ENCODE measurements at regions not wholly inside any gene's neighbourhood (a gene's known extent, or its start where the extent isn't known, plus 50 kb on each side); places are given as distances from the start of the nearest gene placed in this dataset.

DNA sequence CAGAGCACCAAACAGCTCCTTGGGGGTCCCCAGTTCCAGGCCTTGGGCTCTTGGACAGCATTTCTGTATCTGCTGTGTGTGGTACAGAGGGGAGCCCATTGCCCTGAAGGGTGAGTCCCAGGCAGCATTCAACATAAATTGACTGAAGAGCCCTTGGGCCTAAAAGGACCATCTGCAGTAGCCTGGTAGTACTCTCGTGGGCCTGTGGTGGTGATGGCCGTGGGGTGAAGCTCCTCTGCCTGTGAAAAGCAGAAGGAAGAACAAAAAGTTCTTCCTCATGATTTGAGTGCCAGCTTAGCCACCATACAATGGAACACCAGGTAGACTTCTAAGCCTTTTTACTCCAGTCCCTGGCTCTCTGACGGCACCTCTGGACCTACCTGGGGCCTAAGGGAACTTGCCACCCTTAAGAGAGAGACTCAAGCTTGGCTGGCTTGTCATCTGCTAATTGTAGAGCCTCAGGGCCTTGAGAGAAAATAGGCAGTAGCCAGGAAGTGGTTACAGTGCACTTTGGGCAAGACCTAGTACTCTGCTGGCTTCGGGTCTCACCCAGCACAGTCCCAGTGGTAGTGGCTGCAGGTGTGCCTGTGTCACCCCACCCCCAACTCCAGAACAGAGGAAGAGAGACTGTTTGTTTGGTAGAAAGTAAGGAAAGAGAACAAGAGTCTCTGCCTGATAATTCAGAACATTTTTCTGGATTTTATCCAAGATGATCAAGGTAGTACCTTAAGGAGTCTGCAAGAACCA lies 84.6 kb upstream of the CERS6 start:
- no peak for DNase-seq (ENCODE audit: insufficient read length, low spot score)
- no peak for FAIRE-seq

DNA sequence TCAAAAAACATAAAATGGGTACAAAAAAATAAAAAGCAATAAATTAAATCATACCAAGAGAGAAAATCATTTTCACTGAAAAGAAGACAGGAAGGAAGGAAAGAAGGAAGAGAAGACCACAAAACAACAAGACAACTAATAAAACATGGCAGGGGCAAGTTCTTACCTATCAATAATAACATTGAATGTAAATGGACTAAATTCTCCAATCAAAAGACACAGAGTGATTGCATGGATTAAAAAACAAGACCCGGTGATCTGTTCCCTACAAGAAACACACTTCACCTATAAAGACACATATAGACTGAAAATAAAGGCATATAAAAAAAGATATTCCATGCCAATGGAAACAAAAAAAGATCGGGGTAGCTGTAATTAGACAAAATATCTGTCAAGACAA lies 82.6 kb upstream of the CERS6 start:
- DNase-seq (ENCODE audit: insufficient read length, low spot score) (no peak), FAIRE-seq (no peak)

DNA sequence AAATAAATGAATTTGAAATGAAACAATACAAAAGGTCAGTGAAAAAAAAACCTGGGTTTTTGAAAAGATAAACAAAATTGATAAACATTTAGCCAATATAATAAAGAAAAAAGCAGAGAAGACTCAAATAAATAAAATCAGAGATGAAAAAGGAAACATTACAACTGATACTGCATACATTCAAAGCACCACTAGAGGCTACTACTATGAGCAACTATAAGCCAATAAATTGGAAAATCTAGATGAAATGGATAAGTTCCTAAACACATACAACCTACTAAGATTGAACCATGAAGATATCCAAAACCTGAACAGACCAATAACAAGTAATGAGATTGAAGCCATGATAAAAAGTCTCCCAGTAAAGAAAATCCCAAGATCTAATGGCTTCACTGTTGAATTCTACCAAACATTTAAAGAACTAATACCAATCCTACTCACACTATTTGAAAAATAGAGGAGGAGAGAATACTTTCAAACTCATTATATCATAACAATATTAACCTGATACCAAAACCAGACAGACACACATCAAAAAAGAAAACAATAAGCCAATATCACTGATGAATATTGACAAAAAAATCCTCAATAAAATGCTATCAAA lies 80.8 kb upstream of the CERS6 start:
- DNase-seq (ENCODE audit: insufficient read length, low spot score): no peak
- FAIRE-seq: no peak

DNA sequence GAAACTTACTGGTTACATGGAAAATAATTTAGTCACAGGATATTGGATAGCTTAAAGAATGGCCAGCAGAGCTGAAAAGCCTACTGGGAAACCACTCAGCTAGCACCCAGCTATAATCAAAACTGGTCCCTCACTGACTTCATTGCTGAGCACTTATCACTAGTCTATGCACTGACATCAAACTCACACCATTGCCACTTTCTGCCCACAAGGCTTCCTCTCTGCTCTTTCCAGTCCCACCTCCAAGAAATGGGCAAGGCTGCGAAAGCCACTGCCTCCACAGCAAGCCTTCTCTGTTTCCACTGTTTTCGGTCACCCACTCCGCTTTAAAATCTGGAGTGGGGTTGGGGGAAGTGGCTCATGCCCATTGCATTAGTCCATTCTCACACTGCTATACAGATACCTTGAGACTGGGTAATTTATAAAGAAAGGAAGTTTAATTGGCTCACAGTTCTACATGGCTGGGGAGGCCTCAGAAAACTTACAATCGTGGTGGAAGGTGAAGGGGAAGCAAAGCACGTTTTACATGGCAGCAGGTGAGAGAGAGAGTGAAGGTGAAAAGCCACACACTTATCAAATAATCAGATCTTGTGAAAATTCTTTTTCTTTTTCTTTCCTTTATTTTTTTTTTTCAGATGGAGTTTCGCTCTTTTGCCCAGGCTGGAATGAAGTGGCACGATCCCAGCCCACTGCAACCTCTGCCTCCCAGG lies 77.0 kb upstream of the CERS6 start:
- FAIRE-seq: no peak
- DNase-seq (ENCODE audit: insufficient read length, low spot score): no peak

DNA sequence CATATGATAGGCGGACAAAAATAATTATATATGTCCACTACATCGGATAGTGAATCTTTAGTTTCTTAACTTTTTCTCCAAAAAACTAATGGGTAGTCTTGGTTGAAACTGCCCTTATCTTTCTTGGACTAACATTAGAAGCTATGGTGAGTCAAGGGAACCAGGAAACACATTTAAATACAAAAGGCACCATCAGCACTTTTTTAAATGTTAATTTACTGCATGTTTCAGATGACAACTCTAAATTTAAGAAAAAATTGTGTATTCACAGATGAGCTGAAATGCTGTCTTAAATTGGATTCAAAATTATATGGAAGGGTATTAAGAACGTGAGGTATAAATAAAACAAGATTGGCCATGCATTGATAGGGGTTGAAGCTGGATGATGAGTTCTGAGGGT lies 75.6 kb upstream of the CERS6 start:
- DNase-seq (ENCODE audit: insufficient read length, low spot score): no peak
- no peak for FAIRE-seq

DNA sequence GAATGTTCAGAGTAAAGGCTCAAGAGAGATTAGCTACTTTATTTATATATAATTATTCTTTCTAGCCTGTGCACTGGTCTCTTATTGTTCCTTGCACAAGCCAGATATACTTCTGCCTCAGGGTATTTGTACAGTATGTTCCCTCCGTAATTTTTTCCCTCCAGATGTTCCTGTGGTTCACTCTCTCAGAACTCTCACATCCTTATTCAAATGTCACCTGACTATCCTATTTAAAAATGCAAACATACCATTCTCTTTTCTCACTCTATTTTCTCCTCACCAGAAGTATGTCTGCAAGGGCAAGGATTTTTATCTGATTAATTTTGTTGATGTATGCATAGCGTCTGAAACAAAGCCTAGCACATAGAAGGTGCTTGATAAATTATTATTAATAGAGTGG lies 64.0 kb upstream of the CERS6 start:
- DNase-seq (ENCODE audit: insufficient read length, low spot score) (no peak), FAIRE-seq (no peak)

DNA sequence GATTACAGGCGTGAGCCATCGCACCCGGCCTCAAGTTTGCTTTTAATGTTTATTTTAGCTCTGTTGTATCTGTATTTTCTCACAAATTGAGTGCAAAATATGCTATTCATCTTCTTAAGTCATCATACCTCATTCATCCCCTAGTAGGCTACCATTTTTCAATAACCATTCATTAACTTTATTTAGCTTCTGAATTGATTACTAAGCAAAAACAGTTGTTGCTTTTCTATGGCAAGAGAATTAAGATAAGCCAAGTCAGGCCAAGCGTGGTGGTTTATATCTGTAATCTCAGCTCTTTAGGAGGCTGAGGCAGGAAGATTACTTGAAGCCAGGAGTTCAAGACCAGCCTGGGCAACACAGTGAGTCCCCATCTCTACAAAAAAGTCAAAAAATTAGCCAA lies 63.3 kb upstream of the CERS6 start:
- DNase-seq (ENCODE audit: insufficient read length, low spot score) (no peak), FAIRE-seq (no peak)

DNA sequence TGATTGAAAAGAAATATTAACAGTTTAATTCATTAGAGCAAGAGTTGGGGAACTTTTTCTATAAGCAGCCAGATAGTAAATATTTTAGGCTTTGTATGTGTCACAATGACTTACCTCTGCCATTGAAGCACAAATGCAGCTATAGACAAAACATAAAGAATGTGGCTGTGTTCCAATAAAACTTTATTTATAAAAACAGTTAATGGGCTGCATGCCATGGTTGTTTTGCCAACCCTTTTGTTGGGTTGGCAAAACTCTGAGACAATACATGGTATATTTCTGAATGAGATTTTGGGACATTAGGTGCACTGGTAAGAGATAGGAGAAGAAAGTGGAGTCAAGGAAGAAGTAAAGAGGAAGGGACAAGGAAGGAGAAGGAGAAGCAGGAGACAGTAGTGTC lies 61.8 kb upstream of the CERS6 start:
- no peak for FAIRE-seq
- no peak for DNase-seq (ENCODE audit: insufficient read length, low spot score)

DNA sequence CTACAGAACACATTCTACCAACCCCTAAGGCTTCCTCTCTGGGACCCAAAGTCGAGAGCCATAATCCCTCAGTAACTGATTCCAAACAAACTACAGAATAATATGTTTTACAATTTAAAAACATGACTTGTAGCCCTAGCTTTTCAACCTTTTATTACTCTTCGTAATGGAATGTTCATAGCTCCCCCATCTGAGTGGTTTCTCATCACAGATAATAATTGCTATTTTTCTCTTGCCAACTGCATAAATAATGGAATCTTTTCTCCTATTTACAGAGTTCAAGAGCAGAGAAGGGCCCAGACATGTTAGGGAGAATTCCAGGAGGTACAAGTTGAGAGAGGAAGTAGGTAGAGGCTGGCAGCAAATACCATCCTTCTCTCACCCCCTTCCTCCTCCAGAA lies 59.9 kb upstream of the CERS6 start:
- DNase-seq (ENCODE audit: insufficient read length, low spot score): no peak
- FAIRE-seq: no peak

DNA sequence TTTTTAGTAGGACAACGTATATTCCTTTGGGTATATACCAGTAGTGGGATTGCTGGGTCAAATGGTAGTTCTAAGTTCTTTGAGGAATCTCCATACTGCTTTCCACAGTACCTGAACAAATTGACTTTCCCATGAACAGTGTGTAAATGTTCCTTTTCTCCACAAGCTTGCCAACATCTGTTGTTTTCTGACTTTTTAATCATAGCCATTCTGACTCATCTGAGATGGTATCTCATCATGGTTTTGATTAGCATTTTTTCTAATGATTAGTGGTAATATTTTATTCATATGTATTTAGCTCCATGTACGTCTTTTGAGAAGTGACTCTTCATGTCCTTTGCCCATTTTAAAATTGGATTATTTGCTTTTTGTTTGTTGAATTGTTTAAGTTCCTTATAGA lies 58.4 kb upstream of the CERS6 start:
- DNase-seq (ENCODE audit: insufficient read length, low spot score) (no peak), FAIRE-seq (no peak)

DNA sequence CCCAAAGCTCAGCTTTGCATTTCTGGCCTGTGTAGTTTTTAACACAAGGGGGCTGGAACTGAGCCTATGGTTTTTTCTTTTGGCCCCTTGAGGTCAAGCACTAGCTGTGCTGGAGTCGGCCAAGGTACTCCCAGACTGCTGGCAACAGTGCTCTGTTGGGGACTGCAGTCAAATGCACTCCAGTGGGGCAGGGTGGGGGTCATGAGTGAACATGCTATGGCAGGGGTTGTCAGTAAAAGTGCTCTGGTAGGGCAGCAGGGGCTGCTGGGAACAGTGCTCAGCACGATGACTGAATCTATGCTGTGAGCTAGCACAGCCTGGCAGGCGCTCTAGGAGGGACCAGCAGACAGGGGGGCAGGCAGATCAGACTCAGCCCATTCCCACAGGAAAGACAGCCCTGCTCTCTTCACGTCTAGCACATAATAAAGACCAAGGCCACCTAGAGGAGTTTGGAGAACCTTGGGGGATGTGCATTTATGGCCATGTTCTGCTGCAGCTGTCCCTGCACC lies 55.0 kb upstream of the CERS6 start:
- FAIRE-seq: no peak
- DNase-seq (ENCODE audit: insufficient read length, low spot score): no peak

DNA sequence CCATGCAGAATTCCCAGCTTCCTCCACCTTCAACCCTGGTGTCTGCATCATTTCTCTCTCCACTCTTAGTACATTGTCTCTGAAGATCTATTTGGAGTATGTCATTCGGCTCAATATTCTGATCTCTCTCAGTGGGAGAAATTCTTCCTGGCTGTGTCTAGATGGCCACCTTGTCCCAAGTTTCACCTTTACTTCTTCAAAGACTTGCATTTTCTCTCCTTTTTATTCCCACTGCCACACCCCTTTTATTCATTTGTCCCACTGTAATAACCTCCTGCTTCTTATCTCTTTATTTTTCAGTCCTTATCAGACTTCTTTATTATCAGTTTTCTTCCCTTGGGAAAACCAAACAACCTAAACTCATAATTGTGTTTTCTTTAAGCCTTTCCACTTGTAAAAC lies 54.3 kb upstream of the CERS6 start:
- DNase-seq (ENCODE audit: insufficient read length, low spot score) (no peak), FAIRE-seq (no peak)

DNA sequence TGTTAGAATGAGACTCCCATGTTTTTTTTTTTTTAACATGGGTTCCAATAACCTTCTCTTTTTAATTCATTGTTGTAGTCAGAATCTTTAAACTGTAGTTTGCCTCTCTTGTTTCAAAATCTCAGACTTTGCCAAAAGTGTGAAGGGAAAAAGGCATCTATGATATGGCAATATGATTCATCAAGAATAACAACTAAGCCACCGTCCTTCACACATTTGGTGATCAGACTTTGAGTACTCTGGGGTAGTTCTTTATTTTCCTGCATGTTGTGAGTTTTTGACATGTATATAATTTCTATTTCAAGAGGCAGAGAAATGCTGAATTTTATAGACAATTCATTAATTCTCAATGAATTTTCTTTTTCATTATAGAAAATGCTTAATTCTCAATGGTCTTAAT lies 53.5 kb upstream of the CERS6 start:
- DNase-seq (ENCODE audit: insufficient read length, low spot score) (no peak), FAIRE-seq (no peak)

DNA sequence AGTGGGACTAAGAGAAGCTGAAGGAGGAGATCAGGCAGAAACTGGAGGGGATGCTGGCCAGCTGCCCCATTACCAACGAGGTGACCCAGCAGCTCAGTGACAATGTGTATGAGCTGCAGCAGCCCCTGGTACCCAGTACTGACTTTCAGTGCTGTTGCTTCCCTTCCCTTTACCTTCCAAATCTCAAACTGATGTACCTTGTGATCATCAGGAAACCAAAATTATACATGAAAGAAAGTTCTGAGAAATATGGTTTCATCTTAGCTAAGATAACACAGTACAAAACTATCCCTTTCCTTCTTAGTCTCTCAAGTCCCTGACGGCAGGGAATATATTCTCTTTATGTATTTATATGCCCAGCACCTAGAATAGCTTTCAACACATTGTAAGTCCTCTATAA lies 52.3 kb upstream of the CERS6 start:
- FAIRE-seq (no peak), DNase-seq (ENCODE audit: insufficient read length, low spot score) (no peak)

DNA sequence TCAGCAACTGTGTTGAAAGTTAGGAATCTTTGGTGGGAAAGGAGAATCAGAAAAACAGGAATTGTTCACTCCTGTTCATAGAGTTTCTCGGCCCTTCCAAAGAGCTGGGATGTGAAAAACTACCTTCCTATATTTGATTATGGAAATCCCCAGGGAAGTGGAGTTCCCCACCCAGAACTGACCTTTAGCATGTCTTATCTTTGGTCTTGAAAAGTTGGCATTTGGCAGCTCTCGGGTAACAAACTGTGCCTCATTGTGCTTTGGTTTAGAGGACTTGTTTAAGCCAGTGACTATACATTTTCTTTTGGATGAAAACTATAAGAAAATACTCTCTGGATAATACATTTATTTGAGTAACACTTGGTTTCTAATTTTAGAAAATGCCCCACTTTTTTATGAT lies 51.3 kb upstream of the CERS6 start:
- FAIRE-seq (no peak), DNase-seq (ENCODE audit: insufficient read length, low spot score) (no peak)

All from HTR-8/SVneo (cell line).